Tibial nerve (tissue), 4 donors: ENCODE measurements at regions not wholly inside any gene's neighbourhood (a gene's known extent, or its start where the extent isn't known, plus 50 kb on each side); places are given as distances from the start of the nearest gene placed in this dataset.

Experiments
- CTCF ChIP-seq, 5 experiments: fragments of 200-600 bp in 3 of 5; fragments of 450-650 bp in 2 of 5; sonication (generic) in 3 of 5; IDR thresholded peaks; one replicate each; pipeline ENCODE4 v1.5.1; 2016 to 2019; ENCODE audit warnings: antibody characterized with exemption in 5 of 5, mild to moderate bottlenecking in 3 of 5, moderate library complexity in 2 of 5
- EP300 ChIP-seq, 2 donors: sonication (generic); formaldehyde crosslinking; IDR thresholded peaks; one replicate each; pipeline ENCODE4 v1.6.1; 2017; ENCODE audit warnings: antibody characterized with exemption in 2 of 2, mild to moderate bottlenecking in 1 of 2
- POLR2A ChIP-seq, 2 donors: fragments of 450-650 bp; IDR thresholded peaks; one replicate each; pipeline ENCODE4 v1.6.1; 2017; ENCODE audit warnings: antibody characterized with exemption in 2 of 2, mild to moderate bottlenecking in 2 of 2, moderate library complexity in 2 of 2

GRCh38 chr5:40089269-40089668 is 590.4 kb upstream of the PTGER4 start:
- TF ChIP-seq CTCF (IDR thresholded peaks at IDR 0.05) (no peak), POLR2A (IDR thresholded peaks at IDR 0.05) (no peak), EP300 (IDR thresholded peaks at IDR 0.05) (no peak)
